WTC11 (cell line): ENCODE measurements at regions not wholly inside any gene's neighbourhood (a gene's known extent, or its start where the extent isn't known, plus 50 kb on each side); places are given as distances from the start of the nearest gene placed in this dataset.

Experiments
- ATAC-seq: fragments of 200-7000 bp; cut with Tn5 transposase; 2 replicates; pipeline ENCODE4 v1.10.0; 2021; ENCODE audit warnings: mild to moderate bottlenecking, moderate library complexity
- CTCF ChIA-PET: fragments of 300-600 bp; sonication (Branson Sonifier 250); formaldehyde crosslinking; loops from one replicate; lab custom pipeline; 2021; ENCODE audit warnings: antibody characterized with exemption; lab: Charles Lee
- POLR2A ChIA-PET: fragments of 350-600 bp; sonication (Branson Sonifier 250); formaldehyde crosslinking; loops from one replicate; lab custom pipeline; 2021; ENCODE audit warnings: antibody characterized with exemption; lab: Charles Lee
- DNase-seq: peaks from one replicate; pipeline ENCODE4 v3.0.0; 2021; ENCODE audit warnings: low spot score
- H3K27ac Mint-ChIP-seq: 2 replicates; pipeline ENCODE4 v1.8.0; 2021; ENCODE audit warnings: mixed read lengths
- H3K27me3 Mint-ChIP-seq: 2 replicates; pipeline ENCODE4 v1.8.0; 2021; ENCODE audit warnings: low read depth, mild to moderate bottlenecking, moderate library complexity, mixed read lengths
- H3K36me3 Mint-ChIP-seq: 2 replicates; pipeline ENCODE4 v1.8.0; 2021; ENCODE audit warnings: mixed read lengths
- H3K4me1 Mint-ChIP-seq: 2 replicates; pipeline ENCODE4 v1.8.0; 2022; ENCODE audit warnings: mixed read lengths
- H3K4me3 Mint-ChIP-seq: 2 replicates; pipeline ENCODE4 v1.8.0; 2021; ENCODE audit warnings: mild to moderate bottlenecking, moderate library complexity, mixed read lengths
- H3K9me3 Mint-ChIP-seq: 2 replicates; pipeline ENCODE4 v1.8.0; 2021; ENCODE audit warnings: mixed read lengths
- ATF1 ChIP-seq: sonication (generic); formaldehyde crosslinking; IDR thresholded peaks from 2 replicates; pipeline ENCODE4 v1.8.1; 2023; ENCODE audit warnings: mild to moderate bottlenecking, moderate library complexity, missing genetic modification reagents
- CREM ChIP-seq: sonication (generic); formaldehyde crosslinking; IDR thresholded peaks from 2 replicates; pipeline ENCODE4 v1.8.1; 2022; ENCODE audit warnings: mild to moderate bottlenecking, missing genetic modification reagents, moderate library complexity
- ELF4 ChIP-seq: sonication (generic); formaldehyde crosslinking; IDR thresholded peaks from 2 replicates; pipeline ENCODE4 v1.8.1; 2022; ENCODE audit warnings: low read depth, mild to moderate bottlenecking, moderate library complexity, missing genetic modification reagents
- FOXJ3 ChIP-seq: sonication (generic); formaldehyde crosslinking; IDR thresholded peaks from 2 replicates; pipeline ENCODE4 v1.9.0; 2021; ENCODE audit warnings: missing genetic modification reagents, mild to moderate bottlenecking, borderline replicate concordance
- FOXP1 ChIP-seq: sonication (generic); formaldehyde crosslinking; IDR thresholded peaks from 2 replicates; pipeline ENCODE4 v1.8.0; 2022; ENCODE audit warnings: missing genetic modification reagents, mild to moderate bottlenecking, moderate library complexity, borderline replicate concordance
- JAZF1 ChIP-seq: fragments of 250-450 bp; sonication (Bioruptor Pico); IDR thresholded peaks from 2 replicates; pipeline ENCODE4 v1.9.0; 2021; ENCODE audit warnings: moderate library complexity, mild to moderate bottlenecking, inconsistent platforms
- JUN ChIP-seq: sonication (generic); formaldehyde crosslinking; IDR thresholded peaks from 2 replicates; pipeline ENCODE4 v1.8.0; 2023; ENCODE audit warnings: mild to moderate bottlenecking, missing genetic modification reagents
- KAT7 ChIP-seq: sonication (generic); formaldehyde crosslinking; IDR thresholded peaks from 2 replicates; pipeline ENCODE4 v1.8.1; 2023; ENCODE audit warnings: missing genetic modification reagents, mild to moderate bottlenecking, borderline replicate concordance
- MYBL2 ChIP-seq: sonication (generic); formaldehyde crosslinking; IDR thresholded peaks from 2 replicates; pipeline ENCODE4 v1.8.1; 2023; ENCODE audit warnings: mild to moderate bottlenecking, moderate library complexity, missing genetic modification reagents
- PRRX2 ChIP-seq: fragments of 250-450 bp; sonication (Bioruptor Pico); IDR thresholded peaks from 2 replicates; pipeline ENCODE4 v1.8.0; 2021; ENCODE audit warnings: mild to moderate bottlenecking
- SP1 ChIP-seq: sonication (generic); formaldehyde crosslinking; conservative IDR thresholded peaks from 2 replicates; pipeline ENCODE4 v1.8.1; 2022; ENCODE audit warnings: missing genetic modification reagents
- TEAD4 ChIP-seq: sonication (generic); formaldehyde crosslinking; IDR thresholded peaks from 2 replicates; pipeline ENCODE4 v1.8.0; 2022; ENCODE audit warnings: mild to moderate bottlenecking, missing genetic modification reagents
- ZBTB21 ChIP-seq: sonication (generic); formaldehyde crosslinking; IDR thresholded peaks from 2 replicates; pipeline ENCODE4 v1.8.1; 2023; ENCODE audit warnings: mild to moderate bottlenecking, missing genetic modification reagents, borderline replicate concordance
- ZNF396 ChIP-seq: fragments of 250-450 bp; sonication (Bioruptor Pico); IDR thresholded peaks from 2 replicates; pipeline ENCODE4 v1.8.0; 2021; ENCODE audit warnings: mild to moderate bottlenecking, moderate library complexity, borderline replicate concordance
- TF ChIP-seq, protein P1 (sequence below): sonication (generic); formaldehyde crosslinking; IDR thresholded peaks from 2 replicates; pipeline ENCODE4 v1.8.0; 2023; ENCODE audit warnings: missing genetic modification reagents
- TF ChIP-seq, protein P2 (sequence below): fragments of 250-450 bp; sonication (Bioruptor Pico); IDR thresholded peaks from 2 replicates; pipeline ENCODE4 v1.9.0; 2021; ENCODE audit warnings: mild to moderate bottlenecking
- TF ChIP-seq, protein P3 (sequence below): sonication (generic); formaldehyde crosslinking; IDR thresholded peaks from 2 replicates; pipeline ENCODE4 v1.8.0; 2022; ENCODE audit warnings: mild to moderate bottlenecking, missing genetic modification reagents
- TF ChIP-seq, protein P4 (sequence below): fragments of 200-600 bp; IDR thresholded peaks from 2 replicates; pipeline ENCODE4 v1.8.0; 2022; ENCODE audit warnings: antibody characterized with exemption
- TF ChIP-seq, protein P5 (sequence below): sonication (generic); formaldehyde crosslinking; IDR thresholded peaks from 2 replicates; pipeline ENCODE4 v1.8.0; 2022; ENCODE audit warnings: mild to moderate bottlenecking, missing genetic modification reagents
- TF ChIP-seq, protein P6 (sequence below): sonication (generic); formaldehyde crosslinking; conservative IDR thresholded peaks from 2 replicates; pipeline ENCODE4 v1.8.1; 2022; ENCODE audit warnings: mild to moderate bottlenecking, missing genetic modification reagents
- TF ChIP-seq, protein P7 (sequence below): fragments of 250-450 bp; sonication (Bioruptor Pico); IDR thresholded peaks from 2 replicates; pipeline ENCODE4 v1.9.0; 2021; ENCODE audit warnings: moderate library complexity, mild to moderate bottlenecking, inconsistent platforms, borderline replicate concordance

DNA sequence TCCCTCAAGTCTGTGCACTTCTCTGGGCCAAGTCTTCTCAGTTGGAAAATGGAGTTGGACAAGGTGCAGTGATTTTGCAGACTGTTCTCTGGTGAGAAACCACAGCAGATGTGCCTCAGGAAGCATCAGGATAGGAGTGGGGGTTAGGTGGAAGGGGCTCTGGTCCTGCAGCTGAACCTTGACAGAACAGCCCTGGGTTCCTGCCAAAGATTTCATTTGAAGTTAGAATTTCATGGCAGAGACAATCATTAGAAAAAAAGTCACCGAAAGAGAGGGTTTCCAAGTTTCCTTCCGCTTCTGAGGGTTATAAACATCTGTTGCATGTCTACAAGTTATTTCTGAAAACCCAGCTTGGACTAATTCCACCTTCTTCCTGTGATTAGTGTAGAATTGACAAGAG is 80.4 kb upstream of the IRX3 start:
- Mint-ChIP-seq H3K27ac (no peak overlapping the region), H3K4me1 (peaks cover 27% of the 10 kb centered on the region), H3K36me3 (no peaks in the 10 kb centered on the region), H3K4me3 (no peak overlapping the region), H3K27me3 (peaks cover 3% of the 10 kb centered on the region), H3K9me3 (no peaks in the 10 kb centered on the region)
- TF ChIP-seq, protein P1, sequence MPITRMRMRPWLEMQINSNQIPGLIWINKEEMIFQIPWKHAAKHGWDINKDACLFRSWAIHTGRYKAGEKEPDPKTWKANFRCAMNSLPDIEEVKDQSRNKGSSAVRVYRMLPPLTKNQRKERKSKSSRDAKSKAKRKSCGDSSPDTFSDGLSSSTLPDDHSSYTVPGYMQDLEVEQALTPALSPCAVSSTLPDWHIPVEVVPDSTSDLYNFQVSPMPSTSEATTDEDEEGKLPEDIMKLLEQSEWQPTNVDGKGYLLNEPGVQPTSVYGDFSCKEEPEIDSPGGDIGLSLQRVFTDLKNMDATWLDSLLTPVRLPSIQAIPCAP (CRISPR knock-in tag): no peak
- TF ChIP-seq JAZF1 (CRISPR knock-in tag) (no peak), FOXJ3 (CRISPR knock-in tag) (no peak), MYBL2 (CRISPR knock-in tag) (no peak), PRRX2 (CRISPR knock-in tag) (no peak), TEAD4 (no peak), SP1 (CRISPR knock-in tag) (no peak), ELF4 (no peak), JUN (CRISPR knock-in tag) (no peak), FOXP1 (CRISPR knock-in tag) (no peak), ATF1 (no peak), CREM (CRISPR knock-in tag) (no peak), ZNF396 (no peak)
- TF ChIP-seq, protein P2, sequence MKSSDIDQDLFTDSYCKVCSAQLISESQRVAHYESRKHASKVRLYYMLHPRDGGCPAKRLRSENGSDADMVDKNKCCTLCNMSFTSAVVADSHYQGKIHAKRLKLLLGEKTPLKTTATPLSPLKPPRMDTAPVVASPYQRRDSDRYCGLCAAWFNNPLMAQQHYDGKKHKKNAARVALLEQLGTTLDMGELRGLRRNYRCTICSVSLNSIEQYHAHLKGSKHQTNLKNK (CRISPR knock-in tag): no peak
- TF ChIP-seq, protein P3, sequence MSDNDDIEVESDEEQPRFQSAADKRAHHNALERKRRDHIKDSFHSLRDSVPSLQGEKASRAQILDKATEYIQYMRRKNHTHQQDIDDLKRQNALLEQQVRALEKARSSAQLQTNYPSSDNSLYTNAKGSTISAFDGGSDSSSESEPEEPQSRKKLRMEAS (CRISPR knock-in tag): no peak
- ChIA-PET POLR2A (no interaction called here), CTCF (no interaction called here)
- ATAC-seq (no peak), DNase-seq (no peak)

DNA sequence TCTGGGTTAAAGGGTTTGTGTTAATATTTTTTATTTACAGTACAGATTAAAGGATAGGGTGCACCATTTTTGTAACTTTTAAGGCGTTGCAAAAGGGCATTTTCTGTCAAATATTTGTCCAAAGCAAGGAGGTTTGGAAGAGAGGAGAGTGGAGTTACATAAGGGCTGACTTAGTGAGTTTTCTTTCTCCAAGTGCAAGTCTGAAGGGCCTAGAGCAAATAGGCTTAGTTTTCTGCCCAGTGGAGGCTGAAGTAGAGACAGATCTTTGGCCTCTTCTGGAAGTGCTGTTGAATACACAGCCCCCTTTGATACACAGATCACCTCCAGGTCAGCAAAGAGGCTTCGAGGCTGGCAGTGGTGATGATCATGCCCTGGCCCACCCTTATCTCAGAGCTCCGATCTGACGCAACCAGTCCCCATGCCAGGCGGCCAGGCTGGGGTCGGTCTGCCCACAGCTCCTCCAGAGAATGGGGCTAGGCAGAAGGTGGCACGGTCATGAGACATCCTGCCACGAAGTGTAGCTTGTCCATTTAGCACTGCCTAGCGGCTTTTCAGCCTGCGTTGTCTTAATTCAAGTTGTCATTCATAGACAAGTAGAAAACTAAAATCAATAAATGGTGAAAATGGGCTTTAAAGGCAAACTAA is 79.5 kb upstream of the IRX3 start:
- Mint-ChIP-seq H3K9me3 (no peaks in the 10 kb centered on the region), H3K27me3 (peaks cover 3% of the 10 kb centered on the region), H3K4me1 (peaks cover 35% of the 10 kb centered on the region), H3K36me3 (no peaks in the 10 kb centered on the region), H3K4me3 (no peak overlapping the region), H3K27ac (no peak overlapping the region)
- TF ChIP-seq, protein P4, sequence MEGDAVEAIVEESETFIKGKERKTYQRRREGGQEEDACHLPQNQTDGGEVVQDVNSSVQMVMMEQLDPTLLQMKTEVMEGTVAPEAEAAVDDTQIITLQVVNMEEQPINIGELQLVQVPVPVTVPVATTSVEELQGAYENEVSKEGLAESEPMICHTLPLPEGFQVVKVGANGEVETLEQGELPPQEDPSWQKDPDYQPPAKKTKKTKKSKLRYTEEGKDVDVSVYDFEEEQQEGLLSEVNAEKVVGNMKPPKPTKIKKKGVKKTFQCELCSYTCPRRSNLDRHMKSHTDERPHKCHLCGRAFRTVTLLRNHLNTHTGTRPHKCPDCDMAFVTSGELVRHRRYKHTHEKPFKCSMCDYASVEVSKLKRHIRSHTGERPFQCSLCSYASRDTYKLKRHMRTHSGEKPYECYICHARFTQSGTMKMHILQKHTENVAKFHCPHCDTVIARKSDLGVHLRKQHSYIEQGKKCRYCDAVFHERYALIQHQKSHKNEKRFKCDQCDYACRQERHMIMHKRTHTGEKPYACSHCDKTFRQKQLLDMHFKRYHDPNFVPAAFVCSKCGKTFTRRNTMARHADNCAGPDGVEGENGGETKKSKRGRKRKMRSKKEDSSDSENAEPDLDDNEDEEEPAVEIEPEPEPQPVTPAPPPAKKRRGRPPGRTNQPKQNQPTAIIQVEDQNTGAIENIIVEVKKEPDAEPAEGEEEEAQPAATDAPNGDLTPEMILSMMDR: no peak
- TF ChIP-seq, protein P5, sequence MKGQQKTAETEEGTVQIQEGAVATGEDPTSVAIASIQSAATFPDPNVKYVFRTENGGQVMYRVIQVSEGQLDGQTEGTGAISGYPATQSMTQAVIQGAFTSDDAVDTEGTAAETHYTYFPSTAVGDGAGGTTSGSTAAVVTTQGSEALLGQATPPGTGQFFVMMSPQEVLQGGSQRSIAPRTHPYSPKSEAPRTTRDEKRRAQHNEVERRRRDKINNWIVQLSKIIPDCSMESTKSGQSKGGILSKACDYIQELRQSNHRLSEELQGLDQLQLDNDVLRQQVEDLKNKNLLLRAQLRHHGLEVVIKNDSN (CRISPR knock-in tag): no peak
- TF ChIP-seq, protein P1 (CRISPR knock-in tag): no peak
- TF ChIP-seq JAZF1 (CRISPR knock-in tag) (no peak), ZBTB21 (CRISPR knock-in tag) (no peak), MYBL2 (CRISPR knock-in tag) (no peak), KAT7 (no peak)
- TF ChIP-seq, protein P6, sequence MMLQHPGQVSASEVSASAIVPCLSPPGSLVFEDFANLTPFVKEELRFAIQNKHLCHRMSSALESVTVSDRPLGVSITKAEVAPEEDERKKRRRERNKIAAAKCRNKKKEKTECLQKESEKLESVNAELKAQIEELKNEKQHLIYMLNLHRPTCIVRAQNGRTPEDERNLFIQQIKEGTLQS (CRISPR knock-in tag): no peak
- TF ChIP-seq, protein P7, sequence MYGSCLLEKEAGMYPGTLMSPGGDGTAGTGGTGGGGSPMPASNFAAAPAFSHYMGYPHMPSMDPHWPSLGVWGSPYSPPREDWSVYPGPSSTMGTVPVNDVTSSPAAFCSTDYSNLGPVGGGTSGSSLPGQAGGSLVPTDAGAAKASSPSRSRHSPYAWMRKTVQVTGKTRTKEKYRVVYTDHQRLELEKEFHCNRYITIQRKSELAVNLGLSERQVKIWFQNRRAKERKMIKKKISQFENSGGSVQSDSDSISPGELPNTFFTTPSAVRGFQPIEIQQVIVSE: no peak
- DNase-seq (no peak), ATAC-seq (no peak)
- CTCF ChIA-PET: no interaction called here
- POLR2A ChIA-PET: no interaction called here
